HL-60 (cell line): ENCODE measurements at regions not wholly inside any gene's neighbourhood (a gene's known extent, or its start where the extent isn't known, plus 50 kb on each side); places are given as distances from the start of the nearest gene placed in this dataset.

Experiments used
- DNase-seq, 2 experiments: peaks; one replicate each; pipeline ENCODE4 v3.0.0-alpha.2; 2010 to 2020; ENCODE audit warnings: low read depth in 1 of 2, low spot score in 1 of 2
- H3K27ac ChIP-seq: fragments of 250-450 bp; sonication (Bioruptor Pico); replicated peaks from 2 replicates; pipeline ENCODE4 v1.5.1; 2020; ENCODE audit warnings: mild to moderate bottlenecking, moderate library complexity
- H3K27me3 ChIP-seq: fragments of 250-450 bp; sonication (Bioruptor Pico); 2 replicates; pipeline ENCODE4 v1.5.1; 2021; ENCODE audit warnings: mild to moderate bottlenecking, moderate library complexity; ENCODE audit not compliant: insufficient read depth, poor library complexity, severe bottlenecking
- H3K4me3 ChIP-seq: replicated peaks from 2 replicates; pipeline ENCODE4 v1.5.1; 2011; ENCODE audit warnings: mild to moderate bottlenecking, control low read depth, low read length; ENCODE audit not compliant: insufficient read depth
- CTCF ChIP-seq: IDR thresholded peaks from one replicate; pipeline ENCODE4 v1.5.1; 2011; ENCODE audit warnings: low read length, control low read depth, inconsistent platforms; ENCODE audit not compliant: insufficient read depth
- GABPA ChIP-seq: IDR thresholded peaks from 2 replicates; pipeline ENCODE4 v1.6.1; 2012; ENCODE audit warnings: low read depth
- POLR2AphosphoS5 ChIP-seq: IDR thresholded peaks from 2 replicates; pipeline ENCODE4 v1.6.1; 2012; ENCODE audit warnings: low read depth
- REST ChIP-seq: IDR thresholded peaks from 2 replicates; pipeline ENCODE4 v1.6.1; 2012; ENCODE audit warnings: low read depth; ENCODE audit not compliant: insufficient replicate concordance
- SPI1 ChIP-seq: IDR thresholded peaks from 2 replicates; pipeline ENCODE4 v1.6.1; 2012; ENCODE audit warnings: low read depth, mild to moderate bottlenecking, borderline replicate concordance

- no peak for DNase-seq
- no peak overlapping the region for H3K4me3 ChIP-seq
- no peak overlapping the region for H3K27ac ChIP-seq
- TF ChIP-seq GABPA (no peak), SPI1 (no peak), CTCF (no peak), POLR2AphosphoS5 (no peak), REST (no peak)
- H3K27me3 ChIP-seq: no peaks in the 10 kb centered on the region
Measured at GRCh38 chr5:116764941-116765340, 190.3 kb upstream of the SEMA6A start.

- DNase-seq: no peak
- TF ChIP-seq POLR2AphosphoS5 (no peak), SPI1 (no peak), REST (no peak)
- Histone ChIP-seq H3K27ac (no peak overlapping the region), H3K27me3 (no peaks in the 10 kb centered on the region), H3K4me3 (no peak overlapping the region)
Measured at GRCh38 chr5:116763987-116764866, 189.6 kb upstream of the SEMA6A start.

- TF ChIP-seq REST (no peak), SPI1 (no peak), GABPA (no peak), CTCF (no peak), POLR2AphosphoS5 (no peak)
- Histone ChIP-seq H3K27me3 (no peaks in the 10 kb centered on the region), H3K4me3 (no peak overlapping the region), H3K27ac (no peak overlapping the region)
- no peak for DNase-seq
Measured at GRCh38 chr5:116759860-116760640, 185.4 kb upstream of the SEMA6A start.
